ENCODE measurements at regions not wholly inside any gene's neighbourhood (a gene's known extent, or its start where the extent isn't known, plus 50 kb on each side); places are given as distances from the start of the nearest gene placed in this dataset.
A peak's percentile ranks its signal among the peaks of the same experiment; 100 is the strongest.

DNA sequence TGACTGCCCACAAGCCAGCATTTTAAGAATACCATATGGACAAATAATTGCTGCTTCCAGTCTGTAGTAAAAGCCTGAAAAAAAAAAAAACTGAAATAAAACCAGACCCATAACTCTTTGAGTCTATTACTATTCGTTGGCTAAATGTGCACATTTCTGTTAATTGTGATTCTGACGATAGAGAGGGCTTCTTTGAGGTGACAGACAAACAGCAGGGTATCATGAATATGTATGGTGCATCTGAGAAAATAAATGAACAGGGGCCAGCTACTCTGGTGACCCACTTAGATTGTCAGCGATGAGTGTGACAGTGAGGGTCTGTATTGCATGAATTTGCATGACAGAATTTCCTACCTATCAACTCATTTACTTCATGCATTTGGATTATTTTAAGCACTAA, 427.8 kb upstream of the SOX11 start:
- no peak overlapping the region for H3K4me3 ChIP-seq (ENCODE audit: low read depth, low read length)
- TF ChIP-seq, protein P1, sequence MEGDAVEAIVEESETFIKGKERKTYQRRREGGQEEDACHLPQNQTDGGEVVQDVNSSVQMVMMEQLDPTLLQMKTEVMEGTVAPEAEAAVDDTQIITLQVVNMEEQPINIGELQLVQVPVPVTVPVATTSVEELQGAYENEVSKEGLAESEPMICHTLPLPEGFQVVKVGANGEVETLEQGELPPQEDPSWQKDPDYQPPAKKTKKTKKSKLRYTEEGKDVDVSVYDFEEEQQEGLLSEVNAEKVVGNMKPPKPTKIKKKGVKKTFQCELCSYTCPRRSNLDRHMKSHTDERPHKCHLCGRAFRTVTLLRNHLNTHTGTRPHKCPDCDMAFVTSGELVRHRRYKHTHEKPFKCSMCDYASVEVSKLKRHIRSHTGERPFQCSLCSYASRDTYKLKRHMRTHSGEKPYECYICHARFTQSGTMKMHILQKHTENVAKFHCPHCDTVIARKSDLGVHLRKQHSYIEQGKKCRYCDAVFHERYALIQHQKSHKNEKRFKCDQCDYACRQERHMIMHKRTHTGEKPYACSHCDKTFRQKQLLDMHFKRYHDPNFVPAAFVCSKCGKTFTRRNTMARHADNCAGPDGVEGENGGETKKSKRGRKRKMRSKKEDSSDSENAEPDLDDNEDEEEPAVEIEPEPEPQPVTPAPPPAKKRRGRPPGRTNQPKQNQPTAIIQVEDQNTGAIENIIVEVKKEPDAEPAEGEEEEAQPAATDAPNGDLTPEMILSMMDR (conservative IDR thresholded peaks at IDR 0.05; ENCODE audit: low read depth, low read length) = no peak
- DNase-seq (ENCODE audit: low read depth) = no peak

DNA sequence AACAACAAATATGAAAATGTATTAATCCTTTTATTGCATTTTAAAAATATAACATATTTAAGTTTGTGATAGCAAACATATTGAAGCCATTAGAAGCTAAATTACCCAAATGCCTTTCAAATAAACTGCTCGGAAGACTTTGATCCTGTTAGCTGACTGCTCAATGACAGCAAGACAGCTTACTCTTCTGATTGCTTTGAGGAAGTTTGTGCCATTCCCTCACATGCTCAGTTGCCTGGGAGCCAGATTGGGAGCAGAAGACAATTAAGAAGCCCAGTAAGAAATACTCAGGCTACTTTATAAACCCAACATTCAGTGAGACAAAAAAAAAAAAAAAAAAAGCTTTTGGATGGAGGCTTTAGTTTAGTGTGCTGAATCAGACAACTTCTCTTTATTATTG, 407.1 kb upstream of the SOX11 start:
- TF ChIP-seq, protein P1 (conservative IDR thresholded peaks at IDR 0.05; ENCODE audit: low read depth, low read length) = no peak
- H3K4me3 ChIP-seq (ENCODE audit: low read depth, low read length) = no peak overlapping the region
- no peak for DNase-seq (ENCODE audit: low read depth)

DNA sequence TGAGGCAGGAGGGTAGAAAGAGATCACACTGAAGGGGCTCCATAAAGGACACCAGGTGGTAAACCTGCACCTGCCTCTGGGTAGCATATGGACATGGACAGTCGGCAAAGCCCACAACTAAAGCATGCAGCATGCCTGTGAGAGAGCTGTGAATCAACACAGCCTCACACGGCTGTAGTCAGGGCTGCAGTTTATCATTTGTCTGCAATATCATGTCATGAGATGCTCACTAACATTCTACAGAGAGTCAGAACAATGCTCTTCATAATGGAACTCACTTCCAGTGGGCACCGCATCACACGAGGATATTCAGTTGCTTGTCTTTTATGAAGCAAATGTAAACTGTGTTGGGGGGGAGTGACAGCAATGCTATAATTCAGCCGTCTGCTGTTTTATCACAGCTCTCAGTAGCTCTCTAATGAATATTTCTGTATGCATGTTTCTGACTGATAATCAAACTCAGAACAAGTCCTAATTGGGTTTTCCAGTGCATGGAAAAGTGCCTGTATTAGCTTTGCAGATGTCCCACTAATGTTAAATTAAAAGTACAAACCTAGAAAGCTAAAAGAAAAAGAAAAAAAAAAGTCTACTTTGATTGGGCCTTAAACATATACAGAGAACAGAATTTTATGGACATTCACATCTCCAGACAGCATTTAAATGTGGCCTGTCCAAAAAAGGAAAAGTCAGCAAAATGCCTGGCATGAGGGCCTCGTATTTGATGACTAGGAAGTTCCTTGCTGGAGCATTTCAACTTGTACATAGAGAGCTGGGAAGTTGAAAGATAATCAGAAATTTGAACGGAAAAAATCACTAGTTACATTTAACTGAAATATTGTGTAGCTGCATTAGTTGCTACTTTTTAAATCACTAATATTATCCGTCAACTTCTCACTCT, 406.1 kb upstream of the SOX11 start:
- DNase-seq (ENCODE audit: low read depth) = no peak
- H3K4me3 ChIP-seq (ENCODE audit: low read depth, low read length) = no peak overlapping the region
- TF ChIP-seq, protein P1 (conservative IDR thresholded peaks at IDR 0.05; ENCODE audit: low read depth, low read length) = no peak

DNA sequence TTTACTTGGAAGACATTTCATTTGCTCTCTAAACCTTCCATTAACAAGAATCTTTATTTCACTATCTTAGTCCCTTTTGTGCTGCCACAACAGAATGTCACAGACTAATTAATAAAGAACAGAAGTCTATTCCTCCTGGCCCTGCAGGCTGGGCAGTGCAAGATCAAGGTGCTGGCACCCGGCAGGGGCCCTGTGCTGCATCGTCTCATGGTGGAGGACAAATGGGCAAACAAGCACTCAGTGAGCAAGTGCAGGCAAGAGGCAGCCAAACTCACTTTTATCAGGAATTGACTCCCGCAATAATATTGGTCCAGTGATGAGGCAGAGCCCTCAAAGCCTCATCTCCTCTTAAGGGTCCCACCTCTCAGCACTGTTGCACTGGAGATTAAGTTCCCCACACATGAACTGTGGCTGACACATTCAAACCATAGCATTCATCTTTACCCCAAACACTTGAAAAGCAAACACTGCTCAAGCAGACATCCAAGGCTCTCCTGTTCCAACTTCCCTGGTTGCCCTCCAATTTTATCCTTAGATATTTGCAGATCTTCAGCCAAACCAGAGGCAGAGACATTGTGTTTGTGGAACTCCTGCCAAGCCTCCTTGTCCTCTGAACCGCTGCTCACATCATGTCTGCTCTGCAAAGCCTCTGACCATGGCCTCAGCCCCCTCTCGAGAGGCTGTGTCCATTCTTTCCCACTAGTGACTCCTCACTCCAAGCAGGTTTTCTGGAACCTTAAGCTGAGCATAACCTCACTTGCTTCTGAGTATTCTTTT, 404.4 kb upstream of the SOX11 start:
- TF ChIP-seq, protein P1 (conservative IDR thresholded peaks at IDR 0.05; ENCODE audit: low read depth, low read length) = no peak
- no peak overlapping the region for H3K4me3 ChIP-seq (ENCODE audit: low read depth, low read length)
- no peak for DNase-seq (ENCODE audit: low read depth)

DNA sequence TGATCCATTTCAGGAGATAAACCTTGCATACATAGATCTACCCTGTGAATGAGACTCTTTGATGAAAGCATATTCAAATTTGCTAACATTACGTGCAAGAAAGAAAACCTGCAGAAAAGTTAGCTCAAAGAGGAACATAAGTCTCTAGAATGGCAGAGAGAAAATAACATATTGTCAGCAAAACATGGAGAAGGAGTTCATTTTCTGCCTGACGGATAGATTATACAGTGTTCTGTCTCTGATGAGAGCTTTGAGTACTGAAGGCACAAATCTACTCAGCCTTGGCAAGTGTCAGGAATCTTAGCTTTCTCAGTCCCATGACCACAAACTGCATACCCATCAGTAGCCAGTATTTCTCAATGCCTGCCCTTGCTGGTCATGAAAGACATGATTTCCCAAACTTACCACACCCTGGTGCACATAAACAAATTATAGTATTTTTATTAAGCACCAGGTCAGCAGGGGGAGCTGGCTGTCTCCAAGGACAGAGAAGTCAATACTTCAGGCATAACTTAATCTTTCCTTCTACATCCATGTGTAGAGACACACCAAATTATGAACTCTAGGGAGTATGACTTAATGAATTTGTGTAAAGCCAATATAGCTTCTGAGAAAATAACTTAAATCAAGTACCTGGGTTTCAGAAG, 401.2 kb upstream of the SOX11 start:
- TF ChIP-seq, protein P1 (conservative IDR thresholded peaks at IDR 0.05; ENCODE audit: low read depth, low read length) = peak; percentile 43
- DNase-seq (ENCODE audit: low read depth) = peak; percentile 72

DNA sequence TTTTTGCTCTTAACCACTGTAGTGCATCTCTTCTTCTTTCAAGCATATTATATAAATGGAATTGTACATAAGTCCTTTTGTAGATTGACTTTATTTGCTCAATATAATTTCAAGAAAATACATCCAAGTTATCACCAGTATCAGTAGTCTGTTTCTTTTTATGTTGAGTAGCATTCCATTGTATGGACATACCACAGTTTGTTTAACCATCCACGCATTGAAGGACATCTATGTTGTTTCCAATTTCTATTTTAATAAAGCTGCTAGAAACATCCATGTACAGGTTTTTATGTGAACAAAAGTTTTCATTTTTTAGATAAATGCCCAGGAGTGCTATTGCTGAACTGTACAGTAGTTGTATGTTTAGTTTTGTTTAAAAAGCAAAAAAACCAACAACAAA, 387.5 kb upstream of the SOX11 start:
- H3K4me3 ChIP-seq (ENCODE audit: low read depth, low read length) = no peak overlapping the region
- no peak for DNase-seq (ENCODE audit: low read depth)
- TF ChIP-seq, protein P1 (conservative IDR thresholded peaks at IDR 0.05; ENCODE audit: low read depth, low read length) = no peak

More for the DNA sequence above, 401.2 kb upstream of the SOX11 start:
- H3K4me3 ChIP-seq (ENCODE audit: low read depth, low read length) = no peak overlapping the region

All from choroid plexus epithelial cell (primary cell).